Large intestine (tissue), 3 donors: ENCODE measurements at regions not wholly inside any gene's neighbourhood (a gene's known extent, or its start where the extent isn't known, plus 50 kb on each side); places are given as distances from the start of the nearest gene placed in this dataset.

Experiments
- DNase-seq, 2 donors: peaks; one replicate each; pipeline versions ENCODE4 v3.0.0 to v3.0.0-alpha.2; 2013
- H3K27ac ChIP-seq: one replicate; pipeline ENCODE4 v1.5.1; 2013; ENCODE audit warnings: low read length
- H3K27me3 ChIP-seq: 2 replicates; pipeline ENCODE4 v1.6.1; 2013; ENCODE audit warnings: low read length; ENCODE audit not compliant: control insufficient read depth, insufficient read depth
- H3K36me3 ChIP-seq: 2 replicates; pipeline ENCODE4 v1.6.1; 2013; ENCODE audit warnings: low read length; ENCODE audit not compliant: control insufficient read depth, insufficient read depth
- H3K4me1 ChIP-seq: one replicate; pipeline ENCODE4 v1.6.1; 2013; ENCODE audit warnings: low read length; ENCODE audit not compliant: control insufficient read depth, insufficient read depth
- H3K4me3 ChIP-seq: one replicate; pipeline ENCODE4 v1.5.1; 2013; ENCODE audit warnings: low read length
- H3K9me3 ChIP-seq: one replicate; pipeline ENCODE4 v1.6.1; 2013; ENCODE audit warnings: mild to moderate bottlenecking, low read depth, low read length, moderate library complexity; ENCODE audit not compliant: control insufficient read depth
- WGBS: methylation state at CpG from one replicate; pipeline ENCODE4 v1.1.5; 2013; ENCODE audit warnings: low lambda C conversion rate; ENCODE audit not compliant: insufficient coverage; 5-methylcytosine and 5-hydroxymethylcytosine counted together

GRCh38 chr10:3236644-3237404 is 64.2 kb upstream of the PITRM1 start:
- Histone ChIP-seq H3K4me1 (no peaks in the 10 kb centered on the region), H3K27me3 (peaks cover 10% of the 10 kb centered on the region), H3K4me3 (no peak overlapping the region), H3K9me3 (no peaks in the 10 kb centered on the region), H3K27ac (no peak overlapping the region), H3K36me3 (no peaks in the 10 kb centered on the region)
- DNase-seq, result no peak
- no CpG with 5 or more reads among the region's 15 CpGs for WGBS

GRCh38 chr10:3235996-3236510 is 63.5 kb upstream of the PITRM1 start:
- H3K4me3 ChIP-seq, result no peak overlapping the region
- DNase-seq, result no peak
- no peaks in the 10 kb centered on the region for H3K36me3 ChIP-seq
- no peaks in the 10 kb centered on the region for H3K4me1 ChIP-seq
- no peak overlapping the region for H3K27ac ChIP-seq
- H3K9me3 ChIP-seq, result no peaks in the 10 kb centered on the region
- H3K27me3 ChIP-seq, result peaks cover 8% of the 10 kb centered on the region
- WGBS, result 93% methylated on average over 8 of the region's 15 CpGs

DNA sequence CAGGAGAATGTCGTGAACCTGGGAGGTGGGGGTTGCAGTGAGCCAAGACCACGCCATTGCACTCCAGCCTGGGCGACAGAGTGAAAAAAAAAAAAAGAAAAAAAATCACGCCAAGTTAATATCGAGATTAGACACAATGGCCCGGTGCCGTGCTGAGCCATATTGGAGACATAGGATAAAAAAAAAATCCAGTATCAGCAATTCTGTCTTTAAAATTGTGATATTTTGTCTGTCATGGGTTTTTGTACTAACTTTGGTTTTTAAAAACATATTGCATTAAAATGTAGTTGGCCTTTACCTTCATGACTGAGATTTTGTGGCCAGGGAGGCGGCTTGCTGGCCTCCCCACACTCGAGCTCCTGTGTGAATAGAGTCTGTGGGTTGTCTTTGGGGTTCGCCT is 62.8 kb upstream of the PITRM1 start:
- Histone ChIP-seq H3K27me3 (peaks cover 7% of the 10 kb centered on the region), H3K9me3 (no peaks in the 10 kb centered on the region), H3K27ac (no peak overlapping the region), H3K4me3 (no peak overlapping the region), H3K36me3 (no peaks in the 10 kb centered on the region), H3K4me1 (no peaks in the 10 kb centered on the region)
- no peak for DNase-seq
- WGBS, result 93% methylated on average over 3 of the region's 10 CpGs

GRCh38 chr10:3233486-3233990 is 61.0 kb upstream of the PITRM1 start:
- WGBS, result 86% methylated on average over 4 of the region's 5 CpGs
- no peak for DNase-seq
- no peaks in the 10 kb centered on the region for H3K4me1 ChIP-seq
- H3K36me3 ChIP-seq, result no peaks in the 10 kb centered on the region
- H3K4me3 ChIP-seq, result no peak overlapping the region
- H3K27me3 ChIP-seq, result peaks cover 7% of the 10 kb centered on the region
- H3K9me3 ChIP-seq, result no peaks in the 10 kb centered on the region
- no peak overlapping the region for H3K27ac ChIP-seq

- Histone ChIP-seq H3K36me3 (no peaks in the 10 kb centered on the region), H3K27me3 (peaks cover 3% of the 10 kb centered on the region), H3K4me1 (no peaks in the 10 kb centered on the region), H3K27ac (no peak overlapping the region), H3K9me3 (no peaks in the 10 kb centered on the region), H3K4me3 (no peak overlapping the region)
- no peak for DNase-seq
- WGBS, result no CpG with 5 or more reads among the region's 12 CpGs
These were observed 59.6 kb upstream of the PITRM1 start for GRCh38 chr10:3231951-3232730.

- Histone ChIP-seq H3K9me3 (no peaks in the 10 kb centered on the region), H3K4me3 (no peak overlapping the region), H3K36me3 (no peaks in the 10 kb centered on the region), H3K27ac (no peak overlapping the region), H3K27me3 (peaks cover 3% of the 10 kb centered on the region), H3K4me1 (no peaks in the 10 kb centered on the region)
- no CpG with 5 or more reads among the region's 3 CpGs for WGBS
- DNase-seq, result no peak
These were observed 57.2 kb upstream of the PITRM1 start for GRCh38 chr10:3229815-3230214.

DNA sequence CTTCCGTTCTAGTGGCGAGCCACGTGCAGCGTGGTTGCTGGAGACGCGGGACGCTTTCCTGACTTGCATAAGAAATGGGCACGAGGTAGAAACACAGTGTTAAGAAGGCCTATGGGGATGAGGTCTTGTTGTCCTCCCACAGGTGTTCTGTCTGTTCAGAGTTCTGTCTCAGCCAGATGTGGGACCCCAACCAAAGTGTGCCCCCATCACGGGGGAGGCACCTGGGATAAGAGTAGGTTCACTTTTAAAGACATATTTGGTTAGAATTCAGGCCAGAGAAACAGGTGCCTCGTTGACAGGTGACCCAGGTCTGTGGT is 56.0 kb upstream of the PITRM1 start:
- no CpG with 5 or more reads among the region's 10 CpGs for WGBS
- H3K27me3 ChIP-seq, result peaks cover 3% of the 10 kb centered on the region
- H3K4me1 ChIP-seq, result no peaks in the 10 kb centered on the region
- H3K36me3 ChIP-seq, result no peaks in the 10 kb centered on the region
- no peak overlapping the region for H3K27ac ChIP-seq
- no peaks in the 10 kb centered on the region for H3K9me3 ChIP-seq
- DNase-seq, result no peak
- no peak overlapping the region for H3K4me3 ChIP-seq

DNA sequence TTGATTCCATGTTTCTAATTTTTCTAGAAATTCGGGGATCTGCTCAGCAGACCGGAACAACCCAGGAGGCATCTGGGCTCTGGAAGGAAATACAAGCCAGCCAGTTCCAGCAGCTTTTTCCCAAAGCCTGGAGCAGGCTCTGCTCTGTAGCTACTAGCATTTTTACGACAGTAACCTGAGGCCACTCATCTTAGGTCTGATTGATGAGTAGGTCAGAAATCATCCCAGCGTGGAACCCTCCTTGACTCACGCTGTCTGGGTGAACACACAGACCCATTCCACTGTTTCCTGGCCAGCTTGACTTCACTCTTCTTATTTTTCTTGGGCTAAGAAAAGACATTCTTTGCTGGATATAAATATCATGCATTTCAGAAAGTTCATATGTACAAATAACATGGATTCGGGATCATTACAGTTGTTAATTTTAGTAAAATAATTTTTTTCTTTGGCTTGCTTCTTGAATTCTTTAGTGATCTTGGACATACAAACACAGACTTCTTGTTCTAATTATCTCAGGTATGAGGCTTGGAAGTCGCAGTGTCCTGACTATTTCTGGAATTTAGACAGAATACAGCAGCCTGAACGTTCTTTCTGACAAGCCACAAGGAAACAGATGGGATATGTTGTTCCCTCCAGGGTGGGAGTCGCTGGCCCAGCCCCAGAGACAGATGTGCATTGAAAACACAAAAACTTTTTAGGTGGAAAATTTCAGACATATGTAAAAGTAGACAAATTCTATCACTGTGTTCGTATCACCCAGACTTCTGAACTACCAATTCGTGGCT is 54.6 kb upstream of the PITRM1 start:
- H3K9me3 ChIP-seq, result no peaks in the 10 kb centered on the region
- no peaks in the 10 kb centered on the region for H3K27me3 ChIP-seq
- H3K4me3 ChIP-seq, result no peak overlapping the region
- H3K4me1 ChIP-seq, result no peaks in the 10 kb centered on the region
- no peak for DNase-seq
- no peaks in the 10 kb centered on the region for H3K36me3 ChIP-seq
- no CpG with 5 or more reads among the region's 11 CpGs for WGBS
- H3K27ac ChIP-seq, result no peak overlapping the region

GRCh38 chr10:3225561-3225960 is 53.0 kb upstream of the PITRM1 start:
- no peak overlapping the region for H3K27ac ChIP-seq
- 100% methylated on average over 3 of the region's 3 CpGs for WGBS

DNA sequence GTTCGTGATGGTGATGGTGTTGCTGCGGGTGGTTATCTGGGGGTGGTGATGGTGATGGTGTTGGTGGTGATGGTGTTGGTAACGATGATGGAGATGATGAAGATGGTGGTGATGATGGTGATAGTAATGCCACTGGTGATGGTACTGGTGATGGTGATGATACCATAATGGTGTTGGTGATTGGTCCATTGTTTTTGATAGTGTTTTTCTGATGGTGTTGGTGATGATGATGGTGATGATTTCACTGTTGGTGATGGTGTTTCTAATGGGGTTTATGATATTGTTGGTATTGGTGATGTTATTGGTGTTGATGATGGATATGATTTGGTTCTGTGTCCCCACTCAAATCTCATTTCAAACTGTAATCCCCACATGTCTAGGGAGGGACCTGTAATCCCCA is 51.7 kb upstream of the PITRM1 start:
- H3K4me1 ChIP-seq, result no peaks in the 10 kb centered on the region
- H3K9me3 ChIP-seq, result no peaks in the 10 kb centered on the region
- DNase-seq, result no peak
- WGBS, result no CpG with 5 or more reads among the region's 3 CpGs
- no peaks in the 10 kb centered on the region for H3K27me3 ChIP-seq
- H3K4me3 ChIP-seq, result no peak overlapping the region
- H3K36me3 ChIP-seq, result no peaks in the 10 kb centered on the region
- H3K27ac ChIP-seq, result no peak overlapping the region

More at GRCh38 chr10:3225561-3225960, 53.0 kb upstream of the PITRM1 start:
- H3K27me3 ChIP-seq, result no peaks in the 10 kb centered on the region
- no peak for DNase-seq
- H3K36me3 ChIP-seq, result no peaks in the 10 kb centered on the region
- H3K4me1 ChIP-seq, result no peaks in the 10 kb centered on the region
- H3K4me3 ChIP-seq, result no peak overlapping the region
- no peaks in the 10 kb centered on the region for H3K9me3 ChIP-seq
